Islet precursor cell (in vitro differentiated cells): ENCODE measurements at regions not wholly inside any gene's neighbourhood (a gene's known extent, or its start where the extent isn't known, plus 50 kb on each side); places are given as distances from the start of the nearest gene placed in this dataset.

ENCODE experiments used
- DNase-seq: peaks from one replicate; pipeline ENCODE4 v3.0.0-alpha.2; 2018

DNA sequence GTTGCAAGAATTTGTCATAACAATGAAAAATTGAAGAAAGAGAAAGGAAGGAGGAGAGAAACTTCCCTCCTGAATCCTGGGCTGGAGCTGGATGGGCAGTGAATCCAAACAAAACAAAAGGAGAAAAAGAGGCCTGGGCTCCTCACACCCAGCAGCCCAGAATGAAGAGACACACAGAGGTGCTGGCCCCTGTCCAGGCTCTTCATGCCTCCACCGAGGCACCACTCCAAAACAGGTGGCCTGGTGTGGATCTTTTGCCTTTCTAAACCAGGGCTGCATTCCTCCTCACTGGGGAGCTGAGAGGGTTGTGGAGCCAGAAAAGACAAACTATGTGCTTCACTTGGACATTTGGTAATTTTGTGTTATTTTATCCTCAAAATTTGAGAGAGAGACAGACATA, 76.0 kb downstream of the FAM124B start:
- DNase-seq = no peak

DNA sequence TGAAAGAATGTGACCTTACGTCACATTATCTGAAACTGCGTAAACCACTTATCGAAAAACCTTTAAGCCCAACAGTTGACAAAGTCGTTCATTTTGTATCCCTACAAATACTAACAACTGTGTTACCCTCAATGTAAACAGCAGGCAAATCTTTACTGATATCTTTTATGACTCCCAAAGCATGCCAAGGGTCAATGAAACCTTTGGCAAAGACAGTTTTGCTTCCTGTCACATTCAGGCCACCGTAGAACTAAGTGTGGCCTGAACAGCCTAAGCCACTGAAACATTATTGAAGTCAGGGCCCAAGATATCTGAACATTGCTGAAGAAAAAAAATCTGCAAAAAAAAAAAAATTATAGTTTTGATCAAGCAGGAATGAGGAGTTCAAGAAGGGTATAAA, 77.3 kb downstream of the FAM124B start:
- DNase-seq = no peak

DNA sequence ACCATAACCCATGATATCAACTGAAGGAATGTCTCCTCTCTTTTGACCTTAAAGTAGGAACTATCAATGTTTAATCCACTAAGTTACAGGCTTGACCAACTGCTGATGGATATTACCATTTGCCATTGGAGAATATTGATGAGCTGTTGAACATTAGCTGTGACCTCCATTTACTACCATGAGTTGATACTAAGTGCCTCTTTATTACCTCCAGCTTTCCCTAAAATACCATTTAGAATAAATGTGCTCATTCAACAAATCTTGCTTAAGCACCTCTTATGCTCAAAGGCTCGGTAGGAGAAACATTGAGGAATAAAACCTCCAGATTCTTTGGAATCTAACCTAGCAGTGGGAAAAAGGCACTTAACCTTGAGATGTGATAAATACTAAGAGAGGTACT, 81.2 kb downstream of the FAM124B start:
- DNase-seq = no peak

DNA sequence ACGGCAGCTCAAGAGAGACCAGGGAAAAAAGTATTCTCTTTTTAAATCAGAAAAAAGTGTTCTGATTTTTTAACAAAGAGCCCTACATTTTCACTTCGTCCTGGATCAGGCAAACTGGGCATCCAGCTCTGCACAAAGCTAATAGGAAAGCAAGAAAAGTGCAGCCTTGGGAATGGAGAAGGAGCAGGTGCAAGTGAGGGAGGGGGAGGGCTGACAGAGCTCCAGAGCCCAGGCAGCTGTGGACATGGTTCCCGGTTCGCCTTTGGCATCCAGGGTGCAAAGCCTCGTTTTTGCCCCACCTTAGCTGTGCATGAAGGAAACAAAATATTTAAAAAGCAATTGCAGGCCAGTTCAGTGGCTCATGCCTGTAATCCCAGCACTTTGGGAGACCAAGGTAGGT, 82.2 kb downstream of the FAM124B start:
- no peak for DNase-seq

DNA sequence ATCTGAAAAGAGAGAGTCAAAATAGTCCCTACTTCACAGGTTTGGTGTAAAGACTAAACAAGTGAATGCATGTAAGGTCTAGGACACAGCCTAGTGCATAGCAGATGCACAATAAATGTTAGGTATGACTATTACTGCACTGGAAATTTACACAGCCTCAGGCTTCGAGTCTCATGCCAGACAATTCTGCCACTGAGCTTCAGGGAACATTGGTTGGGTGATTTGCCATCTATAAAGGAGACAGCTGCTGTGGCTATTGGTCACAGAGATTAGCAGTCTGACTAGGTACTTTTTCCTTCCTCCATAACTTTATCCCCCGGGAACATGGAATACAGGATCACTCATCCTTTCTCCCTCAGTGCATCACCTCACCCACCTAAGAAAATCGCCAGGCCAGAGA, 89.2 kb downstream of the FAM124B start:
- DNase-seq = no peak

DNA sequence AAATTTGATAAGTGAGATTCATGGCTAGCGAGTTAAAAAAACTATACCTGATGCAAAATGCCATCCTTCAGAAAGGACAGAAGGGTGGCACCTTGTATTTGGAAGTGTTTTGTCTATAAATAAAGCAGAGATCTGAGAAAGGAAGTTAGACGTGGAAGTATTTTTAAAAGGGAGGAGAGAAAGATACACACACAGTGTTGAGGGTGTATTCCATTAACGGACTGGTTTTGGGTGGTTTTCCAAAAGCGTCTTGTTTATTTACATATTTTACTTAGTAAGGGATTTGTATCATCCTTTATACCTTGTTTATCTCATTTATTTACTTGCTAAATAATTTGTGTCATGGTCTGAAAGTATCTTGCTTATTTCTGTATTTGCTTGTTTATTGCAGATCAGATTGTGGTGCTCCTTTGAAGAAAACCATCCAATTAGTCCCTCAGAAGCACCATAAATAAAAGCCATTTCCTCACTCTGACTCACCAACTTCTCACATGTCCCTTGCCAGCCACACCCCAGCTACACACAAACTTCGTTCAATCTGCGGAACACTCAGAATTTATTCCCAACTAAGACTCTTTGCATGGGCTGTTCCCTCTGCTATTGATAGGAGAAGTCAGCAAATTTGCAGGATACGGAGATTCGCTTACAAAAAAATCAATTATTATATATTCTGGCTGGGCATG, 90.8 kb downstream of the FAM124B start:
- no peak for DNase-seq

DNA sequence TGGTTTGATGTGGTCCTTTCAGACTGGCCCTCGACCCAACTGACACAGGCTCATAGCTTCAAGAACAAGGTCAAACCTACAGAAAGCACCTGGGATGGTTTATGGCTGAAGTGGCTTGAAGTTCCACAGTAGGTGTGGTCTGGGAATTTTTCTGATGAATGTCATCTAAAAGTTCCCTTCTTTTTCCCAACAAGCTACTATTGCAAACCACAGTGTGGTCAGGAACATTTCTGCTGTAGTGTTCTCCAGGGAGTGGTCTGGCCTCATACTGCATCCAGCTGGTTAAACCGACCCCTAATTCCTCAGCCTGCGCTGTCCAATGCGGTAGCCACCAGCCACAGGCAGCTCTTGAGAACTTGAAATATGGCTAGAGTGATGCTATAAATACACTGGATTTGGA, 92.7 kb downstream of the FAM124B start:
- no peak for DNase-seq

DNA sequence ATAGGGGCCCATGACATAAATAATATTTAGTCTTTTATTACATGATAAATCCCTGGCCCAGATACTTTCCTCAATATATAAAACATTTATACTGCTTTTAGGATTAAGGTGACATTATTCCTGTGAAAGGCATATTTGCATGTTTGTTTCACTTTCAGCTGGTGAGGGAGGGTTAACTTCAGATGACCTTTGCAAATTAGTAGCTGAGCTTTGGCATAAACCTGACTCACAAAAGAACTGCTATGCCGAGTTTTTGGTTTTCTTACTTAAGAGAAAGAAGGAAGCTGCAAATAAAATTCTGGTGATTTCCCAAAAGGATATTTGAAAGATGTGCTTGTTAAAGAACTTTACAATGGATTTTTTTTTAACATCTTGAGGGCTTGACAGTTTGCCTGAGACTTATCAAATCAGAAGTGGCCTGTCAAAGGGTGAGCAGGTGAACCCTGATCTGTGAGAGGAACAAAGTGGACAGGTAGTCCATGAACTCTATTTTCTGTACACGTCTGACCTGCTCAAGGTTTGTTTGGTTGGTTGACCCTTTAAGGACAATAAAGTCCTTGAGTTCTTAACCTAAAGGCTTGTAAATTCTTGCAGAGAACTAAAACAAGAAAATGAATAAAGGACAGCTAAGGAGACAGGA, 93.5 kb downstream of the FAM124B start:
- no peak for DNase-seq

DNA sequence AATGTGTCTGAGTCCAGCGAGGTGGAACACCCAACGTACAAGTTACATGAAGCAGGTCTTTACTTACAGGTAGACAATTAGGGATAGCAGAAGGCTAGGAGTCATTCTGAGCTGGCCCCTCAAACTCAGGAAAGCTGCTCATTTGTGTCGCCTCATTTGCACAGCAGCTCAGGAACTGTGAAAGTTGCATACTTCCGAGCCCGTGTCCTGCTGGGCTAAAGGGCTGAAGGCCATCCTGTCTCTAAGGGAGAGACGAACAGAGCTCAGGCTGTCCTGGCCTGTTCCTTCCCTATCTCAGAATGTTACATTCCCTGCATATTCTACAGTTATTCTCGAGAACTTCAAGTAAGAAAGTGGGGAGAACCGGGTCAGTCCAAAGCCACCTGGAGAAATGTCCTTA, 99.0 kb downstream of the FAM124B start:
- DNase-seq = no peak

DNA sequence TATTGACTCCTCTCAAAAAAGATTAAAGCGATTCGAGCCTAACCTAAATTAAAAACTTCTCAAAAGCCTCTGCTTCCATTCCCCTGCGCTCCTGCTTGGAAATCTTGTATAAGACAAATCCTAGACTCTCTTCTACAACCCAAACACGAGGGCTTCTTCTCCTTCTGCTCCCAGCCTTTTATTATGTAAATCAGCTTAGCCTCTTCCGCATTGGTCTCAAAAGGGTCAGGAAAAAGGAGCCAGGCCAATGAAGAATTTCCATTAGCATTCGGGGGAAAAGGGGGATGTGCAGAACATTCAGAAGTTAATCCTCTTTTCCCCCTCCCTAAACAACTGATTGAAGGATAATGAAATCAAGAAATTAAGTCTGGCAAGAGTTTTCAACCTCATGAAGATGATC, 107.9 kb downstream of the FAM124B start:
- DNase-seq = no peak

DNA sequence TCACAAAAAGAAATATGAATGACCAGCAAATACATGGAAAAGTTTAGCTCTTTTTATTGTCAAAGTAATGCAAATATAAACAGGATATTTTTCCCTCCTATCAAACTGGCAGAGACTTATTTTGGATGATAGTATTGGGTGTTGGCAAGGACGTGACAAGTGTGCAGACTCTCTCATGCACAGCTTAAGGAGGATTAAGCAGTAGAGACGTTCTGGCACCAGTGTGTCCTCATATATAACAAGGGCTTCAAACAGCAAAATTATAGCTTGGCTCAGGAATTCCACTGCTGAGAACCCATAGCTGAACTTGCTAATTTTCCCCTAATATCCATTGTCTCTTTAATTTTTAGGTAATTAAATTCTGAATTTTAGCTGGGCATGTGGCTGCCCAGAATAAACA, 114.4 kb downstream of the FAM124B start:
- no peak for DNase-seq

DNA sequence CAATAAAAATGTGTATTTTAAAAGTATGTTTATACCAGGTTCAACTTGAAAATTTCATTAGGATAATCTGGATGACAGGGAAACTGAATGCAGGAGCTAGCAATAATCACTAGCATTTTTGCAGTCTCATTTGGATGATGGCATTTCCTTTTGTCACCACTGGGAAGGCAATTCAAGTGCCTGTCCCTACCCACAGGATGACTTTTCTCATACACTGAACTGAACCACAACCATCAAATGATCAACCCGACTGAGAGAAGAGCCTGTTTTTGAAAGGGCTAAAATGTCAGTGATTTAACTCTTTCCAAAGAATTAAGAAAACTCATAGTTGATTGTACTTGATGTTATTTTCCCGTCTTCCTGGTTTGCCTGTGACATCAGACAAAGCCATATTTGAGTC, 115.0 kb downstream of the FAM124B start:
- no peak for DNase-seq

DNA sequence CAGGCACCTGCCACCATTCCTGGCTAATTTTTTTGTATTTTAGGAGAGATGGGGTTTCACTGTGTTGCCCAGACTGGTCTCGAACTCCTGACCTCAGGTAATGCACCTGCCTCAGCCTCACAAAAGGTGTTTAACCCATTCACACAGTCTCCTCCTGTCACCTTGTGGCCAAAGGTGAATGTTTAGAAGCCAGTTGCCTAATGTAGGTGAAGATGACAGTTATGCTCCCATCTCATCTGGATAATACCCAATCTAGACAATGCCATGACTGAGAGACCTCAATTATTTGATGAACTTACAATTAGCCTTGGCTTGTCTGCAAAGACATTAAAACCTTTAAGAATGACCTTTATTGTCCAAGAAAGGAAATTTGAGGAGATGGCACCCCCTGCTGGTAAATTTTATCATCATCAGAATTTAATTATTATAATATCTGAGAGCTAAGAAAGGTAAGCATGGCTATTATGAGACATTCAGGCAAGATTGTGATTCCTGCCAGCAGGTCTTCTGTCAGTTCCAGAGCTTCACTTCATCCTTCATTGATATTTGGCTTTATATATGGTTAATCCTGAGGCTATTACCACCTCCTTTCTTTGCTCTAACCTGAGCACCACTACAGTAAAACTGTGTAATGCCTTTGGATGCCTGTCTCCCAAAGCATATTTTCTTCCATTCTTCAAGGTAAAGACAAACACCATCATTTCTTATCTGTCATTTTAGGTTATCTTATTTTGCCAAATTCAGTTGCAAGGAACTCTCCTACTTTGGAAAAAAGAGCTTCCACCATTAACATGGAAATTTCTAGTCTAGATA, 117.6 kb downstream of the FAM124B start:
- DNase-seq = no peak

DNA sequence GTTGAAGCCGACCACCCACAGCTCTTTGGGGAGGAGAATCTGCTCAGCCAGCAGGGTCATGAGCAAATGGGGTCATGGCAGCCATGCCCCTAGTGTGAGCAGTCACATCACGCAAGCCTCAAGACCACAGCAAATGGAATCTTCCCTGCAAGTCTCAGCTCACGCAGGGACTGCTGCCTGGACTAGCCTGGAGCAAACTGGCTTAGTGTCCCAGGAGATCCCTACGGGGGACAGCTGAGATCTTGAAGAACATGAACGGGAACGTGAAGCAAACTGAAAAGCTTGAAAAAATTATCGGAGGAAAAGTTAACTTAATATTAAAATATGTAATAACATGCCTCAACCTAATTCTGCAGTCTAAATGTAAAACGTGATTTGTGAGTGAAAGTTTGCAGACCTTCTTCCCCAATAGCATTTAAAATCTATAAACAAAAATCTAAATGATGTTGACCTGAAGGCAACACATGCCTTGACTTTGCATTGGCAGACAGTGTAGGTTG, 118.4 kb downstream of the FAM124B start:
- no peak for DNase-seq

DNA sequence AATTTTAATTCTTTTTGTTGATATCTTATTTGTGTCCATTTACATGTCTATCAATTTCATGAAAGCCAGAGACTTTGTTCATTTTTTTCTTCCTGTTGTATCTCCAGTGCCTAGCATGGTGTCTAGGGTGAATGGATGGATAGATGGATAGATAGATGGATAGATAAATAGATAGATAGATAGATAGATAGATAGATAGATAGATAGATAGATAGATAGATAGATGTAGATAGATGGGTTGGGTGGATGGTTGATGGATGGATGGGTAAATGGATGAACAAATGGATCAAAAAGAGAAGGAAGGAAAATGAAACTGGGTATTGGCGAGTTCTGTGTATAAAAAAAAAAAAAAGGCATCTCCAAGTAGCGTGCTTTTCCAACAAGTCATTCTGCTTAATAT, 120.5 kb downstream of the FAM124B start:
- no peak for DNase-seq

DNA sequence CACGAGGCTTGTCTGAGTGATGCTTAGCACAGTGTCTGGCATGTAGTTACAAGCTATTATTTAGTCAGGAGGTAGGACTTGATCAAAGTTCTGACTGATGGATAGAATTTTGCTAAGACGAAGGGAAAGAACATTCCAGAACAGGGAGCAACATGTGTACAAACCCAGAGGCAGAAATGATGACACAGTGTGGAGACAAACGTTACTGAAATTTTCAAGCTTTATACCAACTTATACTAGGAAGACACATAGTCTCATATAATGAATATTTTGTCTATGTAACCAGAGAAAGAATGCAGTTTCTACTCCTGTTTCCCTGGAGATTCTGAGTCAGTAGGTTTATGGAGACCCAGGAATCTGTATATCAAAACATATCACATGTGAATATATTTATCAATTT, 123.4 kb downstream of the FAM124B start:
- DNase-seq = no peak

DNA sequence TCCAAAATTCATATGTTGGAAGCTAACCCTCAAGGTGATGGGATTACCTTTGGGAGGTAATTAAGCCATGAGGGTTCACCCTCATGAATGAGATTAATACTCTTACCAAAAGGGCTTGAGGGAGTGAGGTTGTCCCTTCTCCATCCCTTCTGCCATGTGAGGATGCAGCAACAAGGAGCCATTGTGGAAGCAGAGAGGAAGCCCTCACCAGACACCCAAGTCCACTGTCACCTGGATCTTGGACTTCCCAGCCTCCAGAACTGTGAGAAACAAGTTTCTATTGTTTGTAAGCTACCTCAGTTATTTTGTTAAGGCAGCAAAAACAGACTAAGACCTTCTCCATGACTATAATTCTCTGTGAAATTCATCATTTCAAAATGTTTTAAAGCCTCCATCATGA, 125.7 kb downstream of the FAM124B start:
- no peak for DNase-seq

DNA sequence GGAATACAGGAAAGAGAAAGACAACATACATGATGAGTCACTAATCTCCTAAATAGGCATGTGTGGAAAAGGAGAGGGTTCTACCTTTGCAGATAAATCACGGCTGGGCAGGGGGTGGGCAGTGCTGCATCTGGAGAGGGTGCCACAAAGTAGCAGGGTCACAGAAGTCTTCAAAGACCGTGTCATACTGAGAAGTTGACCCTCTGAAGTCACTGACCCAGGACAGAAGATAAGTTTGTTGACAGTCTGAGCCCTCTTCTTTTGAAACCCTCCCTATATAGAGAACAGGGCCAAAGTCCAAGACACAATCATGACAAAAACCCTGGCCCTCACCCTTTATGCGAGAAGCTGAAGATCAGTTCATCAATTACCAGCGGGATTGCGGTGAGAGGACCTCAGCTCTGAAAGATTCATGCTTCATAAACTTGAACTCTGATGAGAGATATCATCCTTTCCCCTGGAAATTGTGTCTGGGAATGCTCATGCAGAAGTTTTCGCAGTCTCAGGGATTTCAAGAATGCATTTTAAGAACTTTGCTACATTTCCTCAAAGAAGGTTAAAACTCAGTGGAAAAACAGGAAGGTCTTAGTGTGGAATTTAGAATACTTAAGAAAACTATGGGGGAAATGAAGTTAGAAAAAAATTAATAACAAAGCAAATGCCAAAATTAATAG, 129.5 kb downstream of the FAM124B start:
- DNase-seq = no peak

DNA sequence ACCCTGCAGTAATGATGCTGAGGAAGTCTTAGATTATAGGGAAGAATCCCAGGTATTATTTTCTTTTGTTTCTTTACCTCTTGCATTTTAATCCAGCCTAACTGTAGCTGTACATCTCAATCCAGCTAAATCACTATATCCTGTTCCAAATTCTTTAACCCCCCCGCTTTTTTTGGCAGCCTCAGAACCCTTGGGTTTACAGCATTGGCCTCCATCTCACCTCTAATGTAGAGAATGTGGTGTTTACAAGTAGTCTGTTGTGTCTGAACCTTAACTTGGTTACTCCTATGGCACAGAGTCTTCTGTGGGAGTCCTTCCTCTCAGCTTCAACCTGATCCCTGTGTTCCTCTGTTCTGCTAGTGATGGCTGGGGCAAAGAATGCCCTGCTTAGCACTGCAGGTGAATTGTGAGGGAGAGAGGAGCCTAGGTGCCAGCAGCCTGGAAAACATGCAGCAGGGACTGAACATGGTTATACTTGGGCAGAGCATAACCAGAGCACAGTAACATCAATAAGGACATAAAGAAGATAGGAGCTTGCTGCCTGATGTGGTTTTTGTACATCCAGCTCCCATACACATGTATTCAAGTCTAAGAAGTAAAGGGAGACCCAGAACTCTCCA, 130.2 kb downstream of the FAM124B start:
- DNase-seq = no peak

DNA sequence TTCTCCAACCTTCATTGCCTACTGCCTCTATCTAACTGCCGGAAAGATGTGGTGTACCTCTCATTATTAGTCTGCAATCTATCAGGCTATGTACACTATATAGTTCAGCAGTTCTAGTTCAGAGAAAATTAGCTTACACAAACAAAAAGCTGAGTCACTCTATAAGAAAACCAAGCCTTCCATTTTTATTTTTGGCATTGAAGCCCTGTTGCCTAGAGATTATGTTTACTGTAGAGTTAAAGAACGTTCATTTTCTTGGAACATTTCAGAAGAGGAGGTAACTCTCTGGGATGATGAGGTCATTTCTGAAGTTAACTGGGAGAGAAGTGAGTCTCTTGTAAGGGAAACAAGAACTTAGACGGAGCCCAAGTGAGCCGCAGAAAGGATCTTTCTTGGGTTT, 133.5 kb downstream of the FAM124B start:
- no peak for DNase-seq

DNA sequence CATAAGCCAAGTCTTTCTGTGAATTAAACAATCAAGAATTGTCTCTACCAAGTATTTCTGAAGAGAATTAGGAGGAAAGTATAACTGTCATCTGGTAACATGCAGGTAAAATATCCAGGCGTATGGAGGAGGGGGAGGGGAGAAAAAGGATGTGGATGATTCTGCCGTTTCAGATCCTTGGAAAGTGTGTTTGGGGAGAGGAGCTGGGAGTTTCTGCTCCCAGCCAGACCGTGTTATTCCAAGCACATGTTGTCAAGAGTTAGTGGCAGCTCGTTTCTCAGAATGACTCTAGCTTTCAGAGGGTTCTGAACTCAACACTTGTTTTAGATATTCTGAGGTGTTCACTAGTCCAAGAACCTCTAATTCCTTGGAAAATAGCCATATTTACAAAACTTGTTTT, 137.6 kb downstream of the FAM124B start:
- DNase-seq = no peak

DNA sequence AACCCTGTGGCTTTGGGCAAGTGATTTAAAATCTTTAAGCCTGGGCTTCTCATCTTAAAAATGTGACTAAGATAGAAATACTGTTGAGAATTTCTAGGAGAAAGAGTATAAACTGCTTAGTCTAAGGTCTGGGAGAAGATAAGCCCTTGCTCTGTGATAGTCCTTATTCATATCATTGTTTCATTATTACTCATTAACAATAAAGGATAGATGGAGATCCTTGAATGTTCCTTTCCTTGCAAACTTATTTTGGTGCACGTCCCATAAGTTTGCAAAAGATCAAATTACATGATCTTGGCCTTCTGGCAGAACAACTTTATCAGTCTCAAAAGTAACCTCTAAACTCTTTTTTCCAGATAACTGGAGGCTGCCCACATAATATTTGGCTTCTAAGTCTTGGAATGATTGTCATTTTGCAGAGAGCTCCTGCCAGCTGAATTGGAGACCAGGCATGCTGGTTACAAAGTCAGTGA, 138.3 kb downstream of the FAM124B start:
- no peak for DNase-seq

DNA sequence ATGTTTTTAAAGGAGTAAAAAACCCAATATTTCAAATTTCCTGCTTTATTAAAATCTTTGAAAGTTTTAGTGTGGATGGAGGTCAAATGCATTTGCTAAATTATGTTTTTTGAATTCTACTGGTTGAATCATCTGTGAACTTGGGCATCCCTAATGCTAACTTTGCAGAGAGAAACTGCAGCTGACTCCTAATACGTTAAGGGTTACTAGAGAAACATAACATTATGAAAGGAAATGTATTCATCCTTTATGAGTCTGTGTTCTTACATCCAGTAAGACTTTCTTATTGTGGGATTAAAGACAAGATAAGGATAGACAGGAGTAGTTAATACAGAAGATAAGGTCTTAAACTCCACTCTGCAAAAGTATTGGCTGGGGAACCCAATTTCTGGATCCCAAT, 140.6 kb downstream of the FAM124B start:
- DNase-seq = no peak
